HG02973 (cell line): ENCODE measurements at regions not wholly inside any gene's neighbourhood (a gene's known extent, or its start where the extent isn't known, plus 50 kb on each side); places are given as distances from the start of the nearest gene placed in this dataset.
A peak's percentile ranks its signal among the peaks of the same experiment; 100 is the strongest.

ENCODE experiments used
- ATAC-seq: cut with Tn5 transposase; IDR thresholded peaks from one replicate; pipeline ENCODE4 v1.9.1; 2021; ENCODE audit warnings: moderate library complexity; ENCODE audit not compliant: unreplicated experiment

DNA sequence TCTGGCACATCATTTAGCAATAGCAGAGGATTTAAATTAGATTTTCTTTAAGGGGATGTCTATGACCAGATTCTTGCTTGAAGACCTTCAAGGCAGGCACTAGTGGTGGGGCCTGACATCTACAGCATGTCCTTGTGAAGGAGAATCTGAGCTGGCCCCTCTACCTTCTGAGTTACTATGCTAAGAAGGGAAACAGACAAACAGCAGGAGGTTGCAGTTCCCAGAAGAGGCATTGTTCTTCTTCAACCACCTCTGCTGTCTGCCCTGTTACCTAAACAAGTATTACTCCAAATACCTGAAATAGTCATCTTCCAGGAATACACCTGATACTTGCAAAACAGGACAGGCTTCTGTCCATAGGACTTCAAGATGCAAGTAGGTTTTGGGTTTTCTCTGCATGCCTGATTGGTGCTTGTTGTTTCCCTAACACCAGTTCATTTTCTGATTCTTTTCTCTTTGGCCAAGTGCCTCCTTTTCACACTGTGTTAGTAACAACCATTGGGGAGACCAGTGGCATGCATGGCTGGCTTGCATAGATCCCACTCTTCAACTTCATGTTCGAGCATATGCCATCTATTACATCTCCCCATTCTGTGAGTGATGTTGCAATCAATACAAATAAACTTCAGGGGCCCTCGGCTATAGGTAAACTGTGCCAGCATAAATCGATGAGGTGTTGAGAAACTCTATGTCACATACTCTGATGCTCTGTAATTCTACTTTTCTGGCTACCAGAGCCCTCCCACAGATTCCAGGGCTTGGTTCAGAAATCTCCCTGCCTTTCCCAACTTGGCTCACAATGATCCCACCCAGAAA is 93.0 kb upstream of the DUSP10 start:
- no peak for ATAC-seq

DNA sequence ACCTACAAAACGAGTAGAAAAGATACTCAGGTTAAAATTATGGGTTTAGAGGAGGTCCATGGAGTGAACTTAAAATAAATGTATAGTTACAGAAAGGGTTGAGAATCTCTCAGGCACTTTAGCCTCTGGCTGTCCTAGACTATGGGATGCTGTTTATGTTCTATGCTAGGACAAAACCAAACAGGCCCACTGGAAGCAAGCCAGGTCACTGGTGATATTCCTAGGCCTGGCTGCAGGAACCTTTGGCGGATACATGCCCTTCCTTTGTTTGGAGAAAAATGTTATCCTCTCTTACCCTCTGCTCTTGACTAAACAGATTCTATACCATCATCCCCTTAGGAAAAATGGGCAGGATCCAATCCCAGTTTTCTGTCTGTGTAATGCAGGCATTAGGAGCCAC is 90.7 kb upstream of the DUSP10 start:
- no peak for ATAC-seq

DNA sequence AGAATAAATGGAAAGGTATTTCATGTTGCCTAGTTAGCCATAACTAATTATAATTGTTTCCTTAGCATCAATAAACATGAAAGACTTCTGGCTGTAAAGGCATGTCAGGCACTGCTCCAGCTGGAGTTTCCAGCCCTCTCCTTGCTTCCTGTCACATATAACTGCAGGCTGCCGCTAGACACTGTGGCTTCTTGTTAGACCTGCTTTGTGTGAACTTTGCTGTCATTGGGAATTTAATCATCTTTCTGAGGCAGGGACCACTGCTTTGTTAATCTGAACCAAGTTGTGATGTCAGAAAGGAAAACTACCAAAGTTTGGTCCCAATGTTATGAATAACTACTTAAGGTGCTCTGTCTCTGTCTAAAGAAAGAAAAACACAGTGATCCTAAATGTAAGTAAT is 90.3 kb upstream of the DUSP10 start:
- no peak for ATAC-seq

DNA sequence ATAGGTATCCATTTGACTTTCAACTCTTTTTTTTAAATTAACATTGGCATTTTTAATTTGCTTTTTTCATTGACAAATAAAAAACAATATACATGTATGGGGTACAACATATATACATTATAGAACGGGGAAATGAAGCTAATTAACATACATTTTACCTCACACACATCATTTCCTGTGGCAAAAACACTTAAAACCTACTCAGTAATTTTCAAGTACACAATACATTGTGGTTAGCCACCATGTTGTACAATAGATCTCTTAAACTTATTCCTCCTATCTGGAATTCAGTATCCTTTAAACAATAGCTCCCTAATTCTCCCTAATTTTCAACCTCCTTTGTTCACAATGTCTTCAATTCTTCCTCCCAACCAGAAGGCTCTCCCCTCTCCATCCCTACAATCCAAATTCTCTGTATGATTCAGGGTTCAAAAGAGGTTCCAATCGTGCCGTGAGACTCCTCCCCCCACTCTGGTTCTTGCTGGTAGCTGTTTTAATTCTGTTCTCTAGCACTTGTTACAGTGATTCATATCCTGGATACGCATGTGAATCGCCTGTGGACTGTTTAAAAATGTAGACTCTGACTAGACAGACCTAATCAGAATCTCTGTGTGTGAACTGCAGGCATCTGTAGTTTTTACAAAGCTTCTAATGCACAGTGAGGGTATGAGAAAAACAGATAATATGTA is 87.6 kb upstream of the DUSP10 start:
- no peak for ATAC-seq

DNA sequence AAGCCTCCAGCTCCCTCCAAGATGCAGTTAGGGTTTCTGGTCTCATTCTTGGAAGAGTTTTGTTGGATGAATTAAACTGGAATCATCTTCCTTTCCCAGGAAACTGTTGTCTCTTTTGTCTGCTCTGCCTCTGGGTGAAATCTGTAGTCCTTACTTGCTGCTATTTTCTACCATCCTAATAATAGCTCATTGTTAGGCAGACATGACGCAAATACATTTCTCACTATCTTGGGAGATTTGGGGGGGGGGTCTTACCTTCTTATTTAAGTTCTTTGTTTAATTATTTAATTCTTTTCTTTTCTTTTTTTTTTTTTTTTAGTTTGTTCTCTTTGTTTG is 85.4 kb upstream of the DUSP10 start:
- ATAC-seq = no peak

DNA sequence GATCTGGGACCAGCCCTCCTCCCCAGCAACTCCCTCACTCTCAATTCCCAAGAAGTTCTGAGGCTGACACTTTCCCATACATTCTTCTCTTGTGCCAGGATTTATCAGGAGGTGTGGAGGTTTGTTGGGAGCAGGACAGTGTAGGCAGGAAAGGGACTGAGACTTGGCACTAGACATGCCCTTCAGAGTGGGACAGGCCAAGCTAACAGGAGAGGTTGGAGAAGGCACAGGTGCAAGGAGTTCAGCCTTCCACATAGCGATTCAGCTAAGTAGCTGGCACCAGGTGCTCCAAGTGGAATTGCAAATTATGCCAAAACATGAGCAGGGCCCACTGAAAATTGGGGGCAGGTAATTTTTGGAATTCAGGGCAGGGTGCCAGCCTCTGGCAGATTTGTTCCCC is 83.0 kb upstream of the DUSP10 start:
- no peak for ATAC-seq

DNA sequence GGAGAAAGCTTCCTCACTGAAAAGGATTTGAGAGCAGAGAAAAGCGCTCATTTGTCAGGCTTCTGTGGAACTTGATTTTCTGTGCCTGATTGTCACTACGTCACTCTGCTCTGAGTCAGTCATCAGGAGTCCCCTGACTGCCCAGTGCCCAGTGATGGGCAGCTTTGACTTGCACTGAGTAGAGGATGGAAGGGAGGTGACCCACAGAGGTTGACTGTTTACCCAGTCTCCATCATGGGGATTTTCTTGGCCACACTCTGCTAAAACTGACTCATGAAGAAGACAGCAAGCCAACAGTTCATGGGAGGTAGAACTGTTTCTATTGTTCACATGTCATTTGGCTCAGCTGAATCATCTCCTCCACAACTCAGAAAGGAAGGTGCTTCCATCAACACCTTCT is 82.1 kb upstream of the DUSP10 start:
- ATAC-seq = no peak

DNA sequence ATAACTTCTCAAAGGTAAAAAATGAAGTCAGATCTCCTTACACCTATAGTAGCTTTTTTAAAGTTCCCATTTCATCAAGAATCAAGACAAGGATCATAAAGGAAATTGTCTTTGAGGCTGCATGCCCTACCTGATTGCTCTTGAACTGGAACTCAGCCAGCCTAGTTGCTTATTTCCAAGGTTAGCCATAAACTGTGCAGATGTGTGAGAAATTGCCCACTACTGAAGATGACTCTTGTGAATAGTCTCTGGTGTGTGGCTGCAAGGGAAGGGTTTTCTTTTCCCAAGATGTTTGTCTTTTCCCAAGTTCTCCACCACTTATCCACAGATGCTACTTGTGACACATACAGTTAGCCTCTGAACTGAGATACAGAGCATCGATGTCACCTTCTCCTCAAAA is 81.7 kb upstream of the DUSP10 start:
- peak; percentile 22 for ATAC-seq

DNA sequence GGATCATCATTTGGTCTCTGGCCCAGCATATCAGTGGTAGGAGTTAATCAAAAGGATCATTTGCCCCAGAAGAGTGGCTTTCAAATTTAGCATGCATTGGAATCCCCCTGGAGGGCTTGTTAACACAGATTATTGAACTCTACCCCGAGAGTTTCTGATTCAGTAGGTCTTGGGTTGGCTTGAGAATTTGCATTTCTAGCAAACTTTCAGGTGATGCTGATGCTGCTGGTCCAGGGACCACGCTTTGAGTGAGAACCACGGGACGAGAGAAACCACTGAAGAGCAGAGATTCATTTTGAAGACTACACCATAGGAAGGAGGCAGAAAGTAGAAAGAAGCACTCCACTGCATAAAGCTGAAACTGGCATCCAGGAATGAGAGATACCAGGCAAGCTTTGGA is 81.3 kb upstream of the DUSP10 start:
- peak; percentile 73 for ATAC-seq

DNA sequence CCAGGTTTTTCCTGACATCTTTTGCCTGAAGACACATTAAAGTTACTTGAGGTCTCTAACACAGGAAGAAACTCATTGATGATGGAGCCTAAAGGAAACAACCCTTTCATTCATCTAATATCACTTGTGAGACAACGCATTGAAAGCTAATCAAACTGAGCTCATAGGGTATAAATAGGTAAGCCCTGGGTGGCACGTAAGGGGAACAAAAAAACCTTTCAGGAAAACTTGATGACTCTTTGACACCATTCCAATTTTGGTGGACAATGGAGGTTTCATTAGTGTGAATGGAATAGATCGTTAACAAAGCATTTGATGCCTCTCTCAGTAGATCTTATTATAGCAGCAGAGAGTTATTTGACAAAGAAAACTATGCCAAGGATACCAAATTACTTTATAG is 80.7 kb upstream of the DUSP10 start:
- ATAC-seq = no peak

DNA sequence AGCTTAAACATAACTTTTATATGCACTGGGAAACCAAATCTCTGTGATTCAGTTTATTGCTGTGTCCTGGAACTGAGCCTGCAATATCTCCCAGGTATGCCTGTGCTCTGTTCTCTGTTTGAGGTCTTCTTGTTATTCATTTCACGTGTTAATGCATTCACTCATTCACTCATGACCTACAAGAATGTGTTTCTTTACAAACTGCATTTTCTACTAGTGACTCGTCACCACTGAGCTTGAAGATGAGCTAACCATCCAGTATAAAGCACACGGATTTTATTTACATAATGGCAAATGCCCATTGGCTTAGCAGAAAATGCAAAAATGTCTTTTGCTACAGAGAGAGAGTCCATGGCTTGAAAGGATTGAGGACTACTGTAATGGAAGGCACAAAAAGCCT is 75.0 kb upstream of the DUSP10 start:
- no peak for ATAC-seq

DNA sequence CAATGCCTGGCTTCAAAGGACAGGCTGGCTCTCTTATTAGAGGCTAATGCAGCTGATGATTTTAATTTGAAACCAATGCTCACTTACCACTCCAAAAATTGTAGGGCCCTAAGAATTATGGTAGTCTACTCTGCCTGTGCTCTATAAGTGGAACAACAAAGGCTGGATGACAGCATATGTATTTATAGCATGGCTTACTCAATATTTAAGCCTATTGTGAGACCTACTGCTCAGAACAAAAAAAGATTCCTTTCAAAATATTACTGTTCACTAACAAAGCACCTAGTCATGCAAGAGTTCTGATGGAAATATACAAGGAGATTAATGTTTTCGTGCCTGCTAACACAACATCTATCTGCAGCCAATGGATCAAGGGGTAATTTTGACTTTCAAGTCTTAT is 73.8 kb upstream of the DUSP10 start:
- ATAC-seq = no peak

DNA sequence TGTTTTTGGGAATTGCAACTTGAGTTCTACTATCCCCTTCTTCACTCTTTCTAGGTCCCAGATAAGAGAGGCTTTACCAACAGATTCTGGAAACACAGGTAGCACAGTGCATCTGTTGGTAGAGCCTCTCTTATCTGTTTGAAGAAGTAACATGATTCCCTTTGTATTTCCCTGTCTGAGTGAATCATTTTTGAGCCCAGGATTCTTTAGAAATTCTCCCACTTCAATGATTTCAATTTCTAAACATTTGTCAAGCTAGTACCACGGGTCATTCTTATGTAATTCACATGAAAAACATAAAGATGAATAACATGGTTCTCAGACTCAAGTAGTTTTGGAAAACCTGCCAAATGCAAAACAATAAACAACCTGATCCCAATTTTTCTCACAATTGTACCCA is 72.0 kb upstream of the DUSP10 start:
- ATAC-seq = no peak

DNA sequence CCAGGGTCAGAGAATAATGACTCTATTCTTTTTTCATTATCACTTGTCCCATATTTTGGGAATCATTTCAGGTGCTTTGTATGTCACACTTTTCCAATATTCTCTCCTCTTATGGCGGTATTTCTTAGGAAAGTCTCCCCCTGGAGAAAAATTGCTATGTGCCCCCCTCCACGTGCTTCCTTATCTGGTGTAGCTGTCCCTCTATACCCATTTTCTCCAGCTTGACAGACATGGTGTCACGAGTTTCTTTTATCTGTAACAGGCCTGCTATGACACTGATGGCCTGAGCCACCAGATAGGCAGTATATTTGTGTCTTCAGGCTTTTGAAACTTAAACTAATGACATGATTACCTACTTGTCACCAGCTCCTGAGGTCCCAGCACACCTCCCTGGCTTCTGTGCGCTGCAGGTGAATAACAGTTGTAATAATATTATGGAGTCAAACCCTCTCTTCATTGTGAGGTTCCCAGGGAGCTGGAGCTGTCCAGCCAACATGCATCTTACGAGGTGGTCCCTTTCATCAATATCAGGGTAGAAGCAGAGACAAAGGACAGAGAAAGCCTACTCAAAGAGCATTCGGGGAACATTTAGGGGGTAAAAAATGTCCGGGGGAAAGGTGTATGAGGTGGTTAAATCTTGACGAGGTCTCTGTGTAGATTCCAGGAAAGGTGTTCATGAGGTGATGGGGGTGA is 71.2 kb upstream of the DUSP10 start:
- ATAC-seq = no peak

DNA sequence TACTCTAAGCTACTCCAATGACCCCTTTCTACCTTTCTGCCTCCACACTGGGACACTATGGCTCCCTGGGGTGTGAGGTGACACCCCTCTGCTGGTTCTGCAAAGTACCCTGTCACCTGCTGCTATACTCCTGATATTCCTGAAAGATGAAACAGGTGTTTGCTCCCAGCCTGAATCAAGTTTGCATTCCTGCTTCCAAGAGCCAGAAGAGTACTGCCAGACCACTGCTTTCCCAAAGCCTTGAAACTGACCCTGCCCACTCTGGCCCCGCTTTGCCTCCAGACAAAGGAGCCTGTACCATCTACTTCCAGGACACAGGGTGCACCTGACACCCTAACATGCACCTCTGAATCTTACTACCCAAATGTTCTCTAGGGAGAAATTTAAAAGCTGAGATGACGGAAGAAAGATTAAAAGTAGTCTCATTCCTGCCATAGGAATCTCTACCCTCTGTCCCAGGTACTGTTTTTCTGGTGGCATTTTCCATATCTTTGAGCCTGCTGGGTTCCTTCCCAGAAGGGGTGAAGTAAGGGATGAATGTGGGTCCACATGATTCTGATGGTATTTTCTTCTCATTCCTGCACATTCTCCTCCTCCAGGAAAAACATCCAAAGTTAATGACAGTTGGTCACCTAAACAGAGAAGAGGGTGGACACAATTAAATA is 70.3 kb upstream of the DUSP10 start:
- ATAC-seq = no peak

DNA sequence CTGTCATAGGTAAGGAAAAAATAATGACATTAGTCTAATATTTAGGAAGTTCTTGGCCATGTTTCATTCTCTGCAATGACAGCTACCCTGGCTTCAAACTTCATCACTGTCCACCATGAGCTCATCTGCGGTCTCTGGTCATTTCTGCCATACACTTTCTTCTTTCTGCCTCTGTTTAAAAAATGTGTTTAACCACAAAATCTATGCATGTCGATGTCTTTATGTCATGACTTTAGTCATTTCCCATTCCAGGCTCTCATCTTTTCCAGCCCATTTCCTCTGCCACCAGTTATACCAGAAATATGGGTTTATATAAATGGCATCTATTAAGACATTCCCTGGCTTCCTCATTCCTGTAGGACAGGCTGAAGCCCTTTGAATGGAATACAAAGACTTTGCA is 68.5 kb upstream of the DUSP10 start:
- ATAC-seq = no peak

DNA sequence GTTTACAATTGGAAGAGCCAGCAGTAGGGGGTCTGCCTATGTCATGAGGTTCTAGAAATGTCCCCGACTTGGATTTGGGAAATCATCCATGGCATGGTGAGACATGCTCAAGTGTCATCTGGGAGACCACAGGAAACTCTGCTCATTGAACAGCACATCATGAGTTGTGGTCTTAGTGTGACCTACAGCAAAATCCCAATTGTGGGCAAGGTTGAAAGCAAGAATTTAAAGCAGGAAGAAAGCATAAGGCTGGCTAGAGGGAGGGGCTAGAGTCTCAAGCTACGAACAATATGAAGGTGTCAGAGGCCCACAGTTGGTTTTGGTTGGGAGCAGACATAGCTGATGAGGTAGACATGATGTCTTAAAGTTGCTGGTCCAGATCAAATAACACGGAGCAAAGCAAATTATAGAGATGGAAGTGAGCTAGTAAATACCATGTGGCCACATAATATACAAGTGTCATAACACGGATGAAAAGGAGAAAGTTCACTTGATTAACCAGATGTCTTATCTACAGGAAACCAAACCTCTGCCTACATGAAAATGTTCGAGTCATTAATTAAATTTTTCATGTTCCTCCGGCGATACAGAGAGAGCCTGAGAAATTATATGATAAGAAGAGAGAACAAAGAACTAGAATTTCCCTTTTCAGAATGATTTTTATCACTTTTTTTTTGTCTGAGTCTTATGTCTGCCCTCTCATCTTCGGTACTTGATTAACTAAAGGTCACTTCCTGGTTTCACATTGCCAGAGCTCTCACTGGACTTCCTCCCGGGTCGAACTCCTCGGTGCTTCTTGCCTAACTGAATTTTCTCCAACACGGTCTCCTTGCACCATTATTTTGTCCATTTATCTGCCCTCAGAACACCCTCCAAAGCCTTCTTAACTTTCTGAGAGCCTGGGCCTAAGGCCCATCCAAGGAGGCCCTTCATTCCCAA is 67.5 kb upstream of the DUSP10 start:
- ATAC-seq = peak; percentile 39

DNA sequence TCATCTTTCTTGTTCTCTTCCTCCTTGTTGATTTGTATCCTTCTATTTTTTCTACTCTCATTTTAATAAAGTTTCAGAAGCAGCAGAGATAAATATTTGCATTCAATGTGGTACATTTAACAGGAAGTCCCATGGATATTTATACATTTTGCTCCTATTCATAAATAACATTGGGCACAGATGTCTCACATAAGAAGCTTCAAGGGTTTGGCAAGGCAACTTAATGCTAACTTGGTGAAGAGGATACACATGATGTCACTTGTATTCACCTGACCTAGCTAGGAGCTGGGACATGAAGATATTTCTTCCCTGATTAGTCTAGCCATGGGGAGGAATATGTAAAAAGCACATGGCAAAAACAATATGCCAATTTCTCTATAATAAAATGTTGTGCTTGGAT is 65.1 kb upstream of the DUSP10 start:
- ATAC-seq = no peak

DNA sequence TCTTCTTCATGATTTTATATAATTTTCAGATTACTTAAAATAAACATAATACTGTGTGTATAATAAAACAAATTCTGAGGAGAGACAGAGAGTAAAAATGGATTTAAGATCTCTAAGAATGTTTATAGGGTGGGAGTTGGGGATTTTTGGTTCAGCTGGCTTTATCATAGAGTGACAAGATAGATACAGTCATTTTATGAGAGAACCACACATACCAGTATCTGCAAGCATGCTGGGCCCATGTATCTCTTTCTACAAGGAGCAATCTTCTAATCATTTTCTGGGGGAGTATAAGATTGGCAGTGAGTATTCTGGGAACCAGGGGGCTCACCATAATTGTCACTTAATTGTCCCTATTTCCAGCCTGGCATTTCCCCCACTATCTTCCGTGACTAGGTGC is 64.3 kb upstream of the DUSP10 start:
- no peak for ATAC-seq

DNA sequence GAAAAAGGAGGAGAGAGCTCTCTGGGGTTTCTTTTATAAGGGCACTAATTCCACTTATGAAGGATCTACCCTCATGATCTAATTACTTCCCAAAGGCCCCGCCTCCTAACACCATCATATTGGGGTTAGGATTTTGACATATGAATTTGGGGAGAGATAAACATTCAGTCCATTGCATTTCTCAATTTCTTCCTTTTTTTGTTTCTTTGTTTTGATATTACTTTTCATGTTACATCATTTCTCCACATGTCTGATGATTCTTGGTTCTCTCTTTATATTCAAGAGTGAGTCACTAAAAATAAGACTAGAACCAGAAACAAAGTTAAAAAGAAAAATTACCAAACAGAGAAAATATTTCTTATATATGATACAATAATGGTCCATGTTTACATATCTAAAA is 63.2 kb upstream of the DUSP10 start:
- no peak for ATAC-seq

DNA sequence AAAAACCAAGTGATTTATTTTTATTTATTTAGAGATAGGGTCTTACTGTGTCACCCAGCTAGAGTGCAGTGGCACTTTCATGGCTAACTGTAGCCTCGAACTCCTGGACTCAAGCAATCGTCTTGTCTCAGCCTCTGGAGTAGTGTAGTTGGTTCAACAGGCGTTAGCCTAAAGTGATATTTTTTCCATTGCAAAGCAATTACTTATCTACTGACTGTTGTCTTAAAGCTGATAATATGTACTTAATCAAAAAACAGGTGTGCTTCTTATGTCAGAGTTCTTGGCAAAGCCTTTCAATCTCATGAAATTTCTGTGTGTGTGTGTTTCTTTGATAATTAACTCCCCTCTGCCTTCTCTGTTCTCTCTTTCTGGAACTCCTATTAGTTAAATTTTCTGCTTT is 62.4 kb upstream of the DUSP10 start:
- ATAC-seq = no peak
